ENCODE measurements at regions not wholly inside any gene's neighbourhood (a gene's known extent, or its start where the extent isn't known, plus 50 kb on each side); places are given as distances from the start of the nearest gene placed in this dataset.
"Not testable (repeated sequence)": the region's sequence is repeated elsewhere in the genome, so short reads cannot be mapped to it uniquely, and the experiment has no call there.

GRCh38 chr3:74825404-74825803 lies 210.9 kb upstream of the CNTN3 start:
- H3K27me3 Mint-ChIP-seq (ENCODE audit: low read depth); H3K4me3 Mint-ChIP-seq; H3K36me3 Mint-ChIP-seq (ENCODE audit: low read depth); H3K27ac Mint-ChIP-seq; POLR2A ChIA-PET; H3K4me1 Mint-ChIP-seq (ENCODE audit: low read depth); CTCF ChIA-PET; DNase-seq; H3K9me3 Mint-ChIP-seq (ENCODE audit: insufficient read depth); ATAC-seq: not testable (repeated sequence)

- ChIA-PET POLR2A (no interaction called here), CTCF (no interaction called here)
- no peaks in the 10 kb centered on the region for H3K36me3 Mint-ChIP-seq (ENCODE audit: low read depth)
- no peak overlapping the region for H3K27ac Mint-ChIP-seq
- H3K4me1 Mint-ChIP-seq (ENCODE audit: low read depth): no peaks in the 10 kb centered on the region
- no peak overlapping the region for H3K4me3 Mint-ChIP-seq
- DNase-seq (no peak), ATAC-seq (no peak)
- H3K27me3 Mint-ChIP-seq (ENCODE audit: low read depth): no peaks in the 10 kb centered on the region
- peaks cover 10% of the 10 kb centered on the region for H3K9me3 Mint-ChIP-seq (ENCODE audit: insufficient read depth)
Measured at GRCh38 chr3:74824366-74824765, 209.9 kb upstream of the CNTN3 start.

- Mint-ChIP-seq H3K4me1 (ENCODE audit: low read depth) (no peaks in the 10 kb centered on the region), H3K27ac (no peak overlapping the region), H3K27me3 (ENCODE audit: low read depth) (no peaks in the 10 kb centered on the region), H3K36me3 (ENCODE audit: low read depth) (no peaks in the 10 kb centered on the region), H3K9me3 (ENCODE audit: insufficient read depth) (peaks cover 12% of the 10 kb centered on the region), H3K4me3 (no peak overlapping the region)
- POLR2A ChIA-PET: no interaction called here
- CTCF ChIA-PET: no interaction called here
- DNase-seq (no peak), ATAC-seq (no peak)
Measured at GRCh38 chr3:74814181-74814580, 199.7 kb upstream of the CNTN3 start.

- DNase-seq (no peak), ATAC-seq (no peak)
- ChIA-PET POLR2A (no interaction called here), CTCF (no interaction called here)
- H3K9me3 Mint-ChIP-seq (ENCODE audit: insufficient read depth): peaks cover 12% of the 10 kb centered on the region
- H3K27me3 Mint-ChIP-seq (ENCODE audit: low read depth): no peaks in the 10 kb centered on the region
- H3K4me1 Mint-ChIP-seq (ENCODE audit: low read depth): no peaks in the 10 kb centered on the region
- no peak overlapping the region for H3K4me3 Mint-ChIP-seq
- no peaks in the 10 kb centered on the region for H3K36me3 Mint-ChIP-seq (ENCODE audit: low read depth)
- H3K27ac Mint-ChIP-seq: no peak overlapping the region
Measured at GRCh38 chr3:74812756-74813155, 198.3 kb upstream of the CNTN3 start.

- Mint-ChIP-seq H3K4me1 (ENCODE audit: low read depth) (no peaks in the 10 kb centered on the region), H3K4me3 (no peak overlapping the region), H3K9me3 (ENCODE audit: insufficient read depth) (peaks cover 13% of the 10 kb centered on the region), H3K27me3 (ENCODE audit: low read depth) (no peaks in the 10 kb centered on the region), H3K36me3 (ENCODE audit: low read depth) (no peaks in the 10 kb centered on the region), H3K27ac (no peak overlapping the region)
- CTCF ChIA-PET: no interaction called here
- POLR2A ChIA-PET: no interaction called here
- ATAC-seq (no peak), DNase-seq (no peak)
Measured at GRCh38 chr3:74808506-74809275, 194.2 kb upstream of the CNTN3 start.

GRCh38 chr3:74801924-74802323 lies 187.5 kb upstream of the CNTN3 start:
- no peaks in the 10 kb centered on the region for H3K4me1 Mint-ChIP-seq (ENCODE audit: low read depth)
- CTCF ChIA-PET: no interaction called here
- H3K9me3 Mint-ChIP-seq (ENCODE audit: insufficient read depth): peaks cover 16% of the 10 kb centered on the region
- H3K4me3 Mint-ChIP-seq: no peak overlapping the region
- H3K36me3 Mint-ChIP-seq (ENCODE audit: low read depth): no peaks in the 10 kb centered on the region
- no peak overlapping the region for H3K27ac Mint-ChIP-seq
- no peak for DNase-seq
- POLR2A ChIA-PET: no interaction called here
- ATAC-seq: no peak
- no peaks in the 10 kb centered on the region for H3K27me3 Mint-ChIP-seq (ENCODE audit: low read depth)

- Mint-ChIP-seq H3K36me3 (ENCODE audit: low read depth) (no peaks in the 10 kb centered on the region), H3K4me3 (no peak overlapping the region), H3K27ac (no peak overlapping the region), H3K4me1 (ENCODE audit: low read depth) (no peaks in the 10 kb centered on the region), H3K27me3 (ENCODE audit: low read depth) (no peaks in the 10 kb centered on the region), H3K9me3 (ENCODE audit: insufficient read depth) (no peaks in the 10 kb centered on the region)
- ATAC-seq (no peak), DNase-seq (no peak)
- CTCF ChIA-PET: no interaction called here
- POLR2A ChIA-PET: no interaction called here
Measured at GRCh38 chr3:74789111-74789510, 174.7 kb upstream of the CNTN3 start.

- CTCF ChIA-PET: no interaction called here
- Mint-ChIP-seq H3K4me3 (no peak overlapping the region), H3K36me3 (ENCODE audit: low read depth) (no peaks in the 10 kb centered on the region), H3K27ac (no peak overlapping the region), H3K9me3 (ENCODE audit: insufficient read depth) (no peaks in the 10 kb centered on the region), H3K27me3 (ENCODE audit: low read depth) (no peaks in the 10 kb centered on the region), H3K4me1 (ENCODE audit: low read depth) (no peaks in the 10 kb centered on the region)
- ATAC-seq (no peak), DNase-seq (no peak)
- POLR2A ChIA-PET: no interaction called here
Measured at GRCh38 chr3:74787011-74787410, 172.6 kb upstream of the CNTN3 start.

GRCh38 chr3:74771401-74771800 lies 156.9 kb upstream of the CNTN3 start:
- Mint-ChIP-seq H3K27me3 (ENCODE audit: low read depth) (no peaks in the 10 kb centered on the region), H3K9me3 (ENCODE audit: insufficient read depth) (peaks cover 12% of the 10 kb centered on the region), H3K36me3 (ENCODE audit: low read depth) (no peaks in the 10 kb centered on the region), H3K27ac (no peak overlapping the region), H3K4me3 (no peak overlapping the region), H3K4me1 (ENCODE audit: low read depth) (no peaks in the 10 kb centered on the region)
- ChIA-PET CTCF (no interaction called here), POLR2A (no interaction called here)
- no peak for DNase-seq
- no peak for ATAC-seq

- no peaks in the 10 kb centered on the region for H3K36me3 Mint-ChIP-seq (ENCODE audit: low read depth)
- H3K27me3 Mint-ChIP-seq (ENCODE audit: low read depth): no peaks in the 10 kb centered on the region
- peaks cover 7% of the 10 kb centered on the region for H3K9me3 Mint-ChIP-seq (ENCODE audit: insufficient read depth)
- no peak overlapping the region for H3K4me3 Mint-ChIP-seq
- H3K27ac Mint-ChIP-seq: no peak overlapping the region
- ATAC-seq (no peak), DNase-seq (no peak)
- ChIA-PET POLR2A (no interaction called here), CTCF (no interaction called here)
- no peaks in the 10 kb centered on the region for H3K4me1 Mint-ChIP-seq (ENCODE audit: low read depth)
Measured at GRCh38 chr3:74768010-74768409, 153.6 kb upstream of the CNTN3 start.

- ATAC-seq: no peak
- no peak overlapping the region for H3K27ac Mint-ChIP-seq
- H3K9me3 Mint-ChIP-seq (ENCODE audit: insufficient read depth): peaks cover 3% of the 10 kb centered on the region
- no peaks in the 10 kb centered on the region for H3K36me3 Mint-ChIP-seq (ENCODE audit: low read depth)
- POLR2A ChIA-PET: no interaction called here
- no peak overlapping the region for H3K4me3 Mint-ChIP-seq
- no peaks in the 10 kb centered on the region for H3K27me3 Mint-ChIP-seq (ENCODE audit: low read depth)
- DNase-seq: no peak
- no peaks in the 10 kb centered on the region for H3K4me1 Mint-ChIP-seq (ENCODE audit: low read depth)
- CTCF ChIA-PET: no interaction called here
Measured at GRCh38 chr3:74766405-74766804, 151.9 kb upstream of the CNTN3 start.

GRCh38 chr3:74763830-74764229 lies 149.4 kb upstream of the CNTN3 start:
- no peak overlapping the region for H3K4me3 Mint-ChIP-seq
- ChIA-PET POLR2A (no interaction called here), CTCF (no interaction called here)
- ATAC-seq (no peak), DNase-seq (no peak)
- no peaks in the 10 kb centered on the region for H3K36me3 Mint-ChIP-seq (ENCODE audit: low read depth)
- H3K27me3 Mint-ChIP-seq (ENCODE audit: low read depth): no peaks in the 10 kb centered on the region
- peaks cover 3% of the 10 kb centered on the region for H3K9me3 Mint-ChIP-seq (ENCODE audit: insufficient read depth)
- H3K27ac Mint-ChIP-seq: no peak overlapping the region
- H3K4me1 Mint-ChIP-seq (ENCODE audit: low read depth): no peaks in the 10 kb centered on the region

- peaks cover 3% of the 10 kb centered on the region for H3K9me3 Mint-ChIP-seq (ENCODE audit: insufficient read depth)
- ChIA-PET POLR2A (no interaction called here), CTCF (no interaction called here)
- no peak overlapping the region for H3K4me3 Mint-ChIP-seq
- no peaks in the 10 kb centered on the region for H3K27me3 Mint-ChIP-seq (ENCODE audit: low read depth)
- DNase-seq (no peak), ATAC-seq (no peak)
- H3K4me1 Mint-ChIP-seq (ENCODE audit: low read depth): no peaks in the 10 kb centered on the region
- no peaks in the 10 kb centered on the region for H3K36me3 Mint-ChIP-seq (ENCODE audit: low read depth)
- no peak overlapping the region for H3K27ac Mint-ChIP-seq
Measured at GRCh38 chr3:74756674-74757073, 142.2 kb upstream of the CNTN3 start.

All from activated CD8-positive, alpha-beta T cell treated with anti-CD3 and anti-CD28 coated beads, Interleukin-2, amount 10 ng/mL, durations not matched to agents 7 days and 5 days (primary cell).